B cell (primary cell): ENCODE measurements at regions not wholly inside any gene's neighbourhood (a gene's known extent, or its start where the extent isn't known, plus 50 kb on each side); places are given as distances from the start of the nearest gene placed in this dataset.

Experiments used
- ATAC-seq: fragments of 200-7000 bp; cut with Tn5 transposase; one replicate; pipeline ENCODE4 v1.10.0; 2021; ENCODE audit warnings: low read depth, mild to moderate bottlenecking, moderate number of reproducible peaks, moderate library complexity
- CTCF ChIA-PET: fragments of 350-600 bp; sonication (Branson Sonifier 250); formaldehyde crosslinking; loops from one replicate; lab custom pipeline; 2021; ENCODE audit warnings: antibody characterized with exemption, inconsistent platforms; lab: Charles Lee
- POLR2A ChIA-PET: fragments of 350-600 bp; sonication (Branson Sonifier 250); formaldehyde crosslinking; loops from one replicate; lab custom pipeline; 2021; ENCODE audit warnings: antibody characterized with exemption; lab: Charles Lee
- DNase-seq: peaks from one replicate; pipeline ENCODE4 v3.0.0; 2013
- H2AFZ ChIP-seq: 2 replicates; pipeline ENCODE4 v1.6.1; 2012; ENCODE audit warnings: mild to moderate bottlenecking, low read depth, low read length; ENCODE audit not compliant: insufficient read depth, poor library complexity, severe bottlenecking
- H3K27ac ChIP-seq, 2 donors: 1 replicate in 1 of 2; 2 replicates in 1 of 2; pipeline ENCODE4 v1.5.1; 2012 to 2013; ENCODE audit warnings: low read length in 2 of 2, mild to moderate bottlenecking in 2 of 2, moderate library complexity in 1 of 2
- H3K27me3 ChIP-seq, 4 experiments: fragments of 200-600 bp in 1 of 4; sonication (generic) in 1 of 4; replicated peaks in 1 of 4; 1 replicate in 2 of 4; 2 replicates in 2 of 4; pipeline versions ENCODE4 v1.6.1 to v1.7.0; 2013 to 2016; ENCODE audit warnings: low read length in 3 of 4, mild to moderate bottlenecking in 2 of 4, mixed read lengths in 1 of 4, moderate library complexity in 1 of 4; ENCODE audit not compliant: insufficient read depth in 4 of 4, control insufficient read depth in 3 of 4; ENCODE audit errors: control extremely low read depth in 1 of 4
- H3K36me3 ChIP-seq, 2 experiments: replicated peaks in 1 of 2; 1 replicate in 1 of 2; 2 replicates in 1 of 2; pipeline versions ENCODE4 v1.6.1 to v1.7.1; 2013; ENCODE audit warnings: low read length in 1 of 2; ENCODE audit not compliant: insufficient read depth in 2 of 2, control insufficient read depth in 1 of 2; ENCODE audit errors: control extremely low read depth in 1 of 2, extremely low read depth in 1 of 2
- H3K4me1 ChIP-seq, 2 donors: fragments of 200-600 bp in 1 of 2; sonication (generic) in 1 of 2; 1 replicate in 1 of 2; 2 replicates in 1 of 2; pipeline versions ENCODE4 v1.5.1 to v1.6.1; 2013 to 2017; ENCODE audit warnings: low read length in 2 of 2; ENCODE audit not compliant: control insufficient read depth in 2 of 2, insufficient read depth in 2 of 2
- H3K4me2 ChIP-seq: replicated peaks from 2 replicates; pipeline ENCODE3; 2012; ENCODE audit warnings: mild to moderate bottlenecking, low read depth, low read length; ENCODE audit not compliant: poor library complexity, severe bottlenecking
- H3K4me3 ChIP-seq, 5 experiments: fragments of 200-600 bp in 1 of 5; sonication (generic) in 1 of 5; 1 replicate in 3 of 5; 2 replicates in 2 of 5; pipeline versions ENCODE4 v1.5.1 to v1.7.0; 2011 to 2016; ENCODE audit warnings: low read length in 4 of 5, mild to moderate bottlenecking in 4 of 5, low read depth in 2 of 5, control low read depth in 1 of 5, moderate library complexity in 1 of 5; ENCODE audit not compliant: insufficient read depth in 1 of 5; ENCODE audit errors: control extremely low read depth in 1 of 5, extremely low read depth in 1 of 5
- H3K79me2 ChIP-seq: fragments of 200-600 bp; sonication (generic); one replicate; pipeline ENCODE4 v1.6.0; 2016; ENCODE audit warnings: low read length; ENCODE audit not compliant: control insufficient read depth, insufficient read depth
- H3K9ac ChIP-seq: fragments of 200-600 bp; sonication (generic); 2 replicates; pipeline ENCODE4 v1.6.1; 2017; ENCODE audit warnings: mild to moderate bottlenecking, low read length, moderate library complexity
- H3K9me3 ChIP-seq, 3 donors: one replicate each; pipeline versions ENCODE4 v1.6.1 to v1.7.1; 2013; ENCODE audit warnings: low read length in 2 of 3; ENCODE audit not compliant: control insufficient read depth in 2 of 3, insufficient read depth in 1 of 3; ENCODE audit errors: control extremely low read depth in 1 of 3
- H4K20me1 ChIP-seq: 2 replicates; pipeline ENCODE4 v1.6.0; 2012; ENCODE audit warnings: mild to moderate bottlenecking, low read length; ENCODE audit not compliant: insufficient read depth, control insufficient read depth, poor library complexity, severe bottlenecking
- H3K27ac Mint-ChIP-seq: one replicate; pipeline ENCODE4 v1.8.0; 2021; ENCODE audit warnings: mixed read lengths
- H3K27me3 Mint-ChIP-seq: one replicate; pipeline ENCODE4 v1.8.0; 2021; ENCODE audit warnings: mixed read lengths
- H3K4me1 Mint-ChIP-seq: one replicate; pipeline ENCODE4 v1.8.0; 2021; ENCODE audit warnings: mixed read lengths
- H3K4me3 Mint-ChIP-seq: one replicate; pipeline ENCODE4 v1.8.0; 2021; ENCODE audit warnings: mixed read lengths
- H3K9me3 Mint-ChIP-seq: one replicate; pipeline ENCODE4 v1.8.0; 2022; ENCODE audit warnings: mixed read lengths; ENCODE audit not compliant: insufficient read depth
- CTCF ChIP-seq: fragments of 200-600 bp; IDR thresholded peaks from one replicate; pipeline ENCODE4 v1.8.0; 2022; ENCODE audit warnings: antibody characterized with exemption, mild to moderate bottlenecking
- EZH2 ChIP-seq: IDR thresholded peaks from 2 replicates; pipeline ENCODE4 v1.6.1; 2012; ENCODE audit warnings: borderline replicate concordance, low read depth, mild to moderate bottlenecking, moderate library complexity, low read length; ENCODE audit not compliant: insufficient read depth, poor library complexity, severe bottlenecking
- WGBS: methylation state at CpG from one replicate; pipeline ENCODE4 v1.1.5; 2013; ENCODE audit warnings: missing lambda C conversion rate; ENCODE audit not compliant: insufficient coverage; 5-methylcytosine and 5-hydroxymethylcytosine counted together
- intact Hi-C: fragments of 100-400 bp; cut with micrococcal nuclease; formaldehyde crosslinking; loops from one replicate; pipeline ENCODE4 v1.10.0; 2022

GRCh38 chr3:144128108-144128892 is 156.7 kb downstream of the DIPK2A start:
- Histone ChIP-seq H3K27me3 (no peaks in the 10 kb centered on the region), H2AFZ (peak overlapping the region; percentile 54), H3K27ac (no peak overlapping the region), H3K4me2 (peak overlapping the region; percentile 29), H3K9me3 (peaks cover 0 to 6% (median 0%) of the 10 kb centered on the region in 3 donors), H3K4me3 (no peak overlapping the region), H3K9ac (peak overlapping the region; percentile 4), H3K79me2 (no peaks in the 10 kb centered on the region), H4K20me1 (no peaks in the 10 kb centered on the region), H3K4me1 (no peaks in the 10 kb centered on the region), H3K36me3 (no peaks in the 10 kb centered on the region)
- POLR2A ChIA-PET = no interaction called here
- WGBS = 79% methylated on average over 3 of the region's 6 CpGs
- CTCF ChIA-PET = no interaction called here
- Mint-ChIP-seq H3K4me1 (peaks cover 6% of the 10 kb centered on the region), H3K27me3 (no peaks in the 10 kb centered on the region), H3K27ac (peak overlapping the region; percentile 16), H3K4me3 (peak overlapping the region; percentile 56), H3K9me3 (peaks cover 4% of the 10 kb centered on the region)
- intact Hi-C loops = no loop called here
- DNase-seq (peak; percentile 4), ATAC-seq (no peak)
- no peak for TF ChIP-seq EZH2
- no peak for TF ChIP-seq CTCF

GRCh38 chr3:144129536-144130214 is 158.1 kb downstream of the DIPK2A start:
- no peak overlapping the region for H3K4me2 ChIP-seq

More at GRCh38 chr3:144129536-144130214, 158.1 kb downstream of the DIPK2A start:
- WGBS = 80% methylated on average over 1 of the region's 6 CpGs
- DNase-seq (no peak), ATAC-seq (no peak)
- POLR2A ChIA-PET = no interaction called here
- Histone ChIP-seq H3K4me1 (no peaks in the 10 kb centered on the region), H3K27me3 (no peaks in the 10 kb centered on the region), H4K20me1 (no peaks in the 10 kb centered on the region), H3K27ac (no peak overlapping the region), H3K9ac (no peak overlapping the region), H3K79me2 (no peaks in the 10 kb centered on the region), H3K36me3 (no peaks in the 10 kb centered on the region), H3K9me3 (peaks cover 0 to 6% (median 0%) of the 10 kb centered on the region in 3 donors), H3K4me3 (no peak overlapping the region), H2AFZ (no peak overlapping the region)
- Mint-ChIP-seq H3K27ac (no peak overlapping the region), H3K9me3 (peaks cover 4% of the 10 kb centered on the region), H3K4me1 (peaks cover 6% of the 10 kb centered on the region), H3K27me3 (peaks cover 5% of the 10 kb centered on the region), H3K4me3 (no peak overlapping the region)
- CTCF ChIA-PET = no interaction called here
- intact Hi-C loops = no loop called here
- TF ChIP-seq EZH2 = no peak
- TF ChIP-seq CTCF = no peak
